Lower lobe of right lung (tissue), 2 donors: ENCODE measurements at regions not wholly inside any gene's neighbourhood (a gene's known extent, or its start where the extent isn't known, plus 50 kb on each side); places are given as distances from the start of the nearest gene placed in this dataset.

Source experiments
- ATAC-seq, 2 donors: fragments of 200-7000 bp; cut with Tn5 transposase; one replicate each; pipeline ENCODE4 v1.9.1; 2020 to 2022; ENCODE audit warnings: mild to moderate bottlenecking in 2 of 2, moderate library complexity in 2 of 2
- DNase-seq: peaks from one replicate; pipeline ENCODE4 v3.0.0-alpha.2; 2020
- H3K27ac ChIP-seq: fragments of 200-600 bp; one replicate; pipeline ENCODE4 v1.8.0; 2022
- H3K27me3 ChIP-seq: fragments of 200-600 bp; one replicate; pipeline ENCODE4 v1.8.0; 2022; ENCODE audit warnings: low read depth
- H3K36me3 ChIP-seq: fragments of 200-600 bp; one replicate; pipeline ENCODE4 v1.8.0; 2022; ENCODE audit warnings: mild to moderate bottlenecking
- H3K4me1 ChIP-seq: fragments of 200-600 bp; one replicate; pipeline ENCODE4 v1.8.0; 2022
- H3K4me3 ChIP-seq: fragments of 200-600 bp; one replicate; pipeline ENCODE4 v1.8.0; 2022; ENCODE audit warnings: mild to moderate bottlenecking
- H3K9me3 ChIP-seq: fragments of 200-600 bp; one replicate; pipeline ENCODE4 v1.8.0; 2022
- CTCF ChIP-seq: fragments of 200-600 bp; IDR thresholded peaks from one replicate; pipeline ENCODE4 v1.8.0; 2022; ENCODE audit warnings: antibody characterized with exemption, mild to moderate bottlenecking
- intact Hi-C: fragments of 100-400 bp; cut with DNase I; formaldehyde crosslinking; loops from one replicate; pipeline ENCODE4 v1.11.0; 2022
- donor health status: DM: no; HTN: yes; CAD: no; lungs with severe emphysema.

DNA sequence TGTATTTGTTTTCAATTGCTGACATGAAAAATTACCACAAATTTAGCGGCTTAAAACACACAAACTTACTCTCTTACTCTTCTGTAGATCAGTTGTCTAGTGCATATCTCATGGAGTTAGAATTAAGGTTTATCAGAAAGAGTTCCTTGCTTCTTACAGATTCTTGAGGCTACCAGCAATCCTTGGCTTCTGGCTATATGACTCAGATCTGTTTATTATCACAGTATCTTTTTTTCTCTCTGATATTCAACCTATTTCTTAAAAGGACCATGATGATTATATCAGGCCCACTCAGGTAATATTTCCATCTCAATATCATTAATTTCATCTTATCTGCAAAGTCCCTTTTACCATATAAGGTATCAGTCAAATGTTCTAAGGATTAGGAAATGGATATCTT is 263.5 kb upstream of the BCHE start:
- H3K9me3 ChIP-seq, result no peaks in the 10 kb centered on the region
- intact Hi-C loops, result no loop called here
- TF ChIP-seq CTCF, result no peak
- no peak overlapping the region for H3K27ac ChIP-seq
- H3K4me3 ChIP-seq, result no peak overlapping the region
- H3K4me1 ChIP-seq, result no peaks in the 10 kb centered on the region
- ATAC-seq (no peak), DNase-seq (no peak)
- no peaks in the 10 kb centered on the region for H3K27me3 ChIP-seq
- no peaks in the 10 kb centered on the region for H3K36me3 ChIP-seq

- Histone ChIP-seq H3K27me3 (no peaks in the 10 kb centered on the region), H3K4me3 (no peak overlapping the region), H3K4me1 (no peaks in the 10 kb centered on the region), H3K36me3 (no peaks in the 10 kb centered on the region), H3K27ac (no peak overlapping the region), H3K9me3 (no peaks in the 10 kb centered on the region)
- TF ChIP-seq CTCF, result no peak
- intact Hi-C loops, result no loop called here
- no peak for ATAC-seq
- no peak for DNase-seq
Measured at GRCh38 chr3:166089575-166089974, 252.4 kb upstream of the BCHE start.

DNA sequence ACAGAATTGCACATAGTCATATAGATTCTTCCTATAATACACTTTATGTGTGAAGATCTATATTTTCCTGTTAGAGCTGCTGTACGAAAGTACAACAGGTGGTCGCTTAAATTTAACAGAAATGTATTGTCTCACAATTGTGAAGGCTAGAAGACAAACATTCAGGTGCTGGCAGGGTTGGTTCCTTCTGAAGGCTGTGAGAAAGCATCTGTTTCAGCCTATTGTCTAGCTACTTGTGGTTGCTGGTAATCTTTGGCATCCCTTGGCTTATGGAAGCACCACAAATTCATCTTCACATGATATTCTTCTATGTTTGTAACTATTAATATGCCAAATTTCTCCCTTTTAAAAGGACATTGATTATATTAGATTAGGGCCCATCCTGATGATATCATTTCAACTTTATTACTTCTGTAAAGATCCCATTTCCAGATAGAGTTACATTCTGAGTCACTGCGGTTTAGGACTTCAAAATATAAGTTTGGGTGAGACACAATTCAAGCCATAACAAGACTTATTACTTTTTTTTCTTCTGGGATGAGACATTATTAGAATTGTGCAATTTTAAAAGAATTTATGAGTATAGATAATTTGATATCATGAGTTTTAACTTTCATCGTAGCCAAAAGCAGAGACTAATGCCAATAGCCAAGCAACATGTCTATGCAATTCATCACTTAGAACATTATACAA is 248.1 kb upstream of the BCHE start:
- DNase-seq, result no peak
- Histone ChIP-seq H3K4me3 (no peak overlapping the region), H3K9me3 (no peaks in the 10 kb centered on the region), H3K27me3 (no peaks in the 10 kb centered on the region), H3K36me3 (no peaks in the 10 kb centered on the region), H3K4me1 (no peaks in the 10 kb centered on the region), H3K27ac (no peak overlapping the region)
- no peak for ATAC-seq
- TF ChIP-seq CTCF, result no peak
- intact Hi-C loops, result no loop called here

DNA sequence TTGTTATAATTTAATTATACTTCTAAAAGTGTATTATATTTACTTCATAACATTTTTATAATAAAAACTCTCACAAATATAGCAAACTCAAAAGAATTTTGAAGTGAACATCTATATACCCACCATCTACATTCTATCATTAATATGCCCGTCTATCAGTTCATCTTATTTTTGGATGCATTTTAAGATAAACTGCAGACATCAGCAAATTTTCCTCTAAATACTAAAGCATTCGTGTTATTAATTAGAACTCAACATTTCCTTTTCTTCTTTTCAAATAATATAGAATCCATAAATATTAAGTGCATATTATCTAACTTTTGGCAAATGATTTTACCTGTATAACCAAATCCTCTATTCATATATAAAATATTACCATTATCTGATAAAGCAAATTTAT is 242.9 kb upstream of the BCHE start:
- DNase-seq (no peak), ATAC-seq (no peak)
- no peak overlapping the region for H3K27ac ChIP-seq
- no peaks in the 10 kb centered on the region for H3K27me3 ChIP-seq
- no peaks in the 10 kb centered on the region for H3K36me3 ChIP-seq
- no peaks in the 10 kb centered on the region for H3K4me1 ChIP-seq
- TF ChIP-seq CTCF, result no peak
- no peaks in the 10 kb centered on the region for H3K9me3 ChIP-seq
- H3K4me3 ChIP-seq, result no peak overlapping the region
- intact Hi-C loops, result no loop called here

GRCh38 chr3:166071831-166072230 is 234.6 kb upstream of the BCHE start:
- DNase-seq (no peak), ATAC-seq (no peak)
- Histone ChIP-seq H3K36me3 (no peaks in the 10 kb centered on the region), H3K4me1 (no peaks in the 10 kb centered on the region), H3K9me3 (no peaks in the 10 kb centered on the region), H3K4me3 (no peak overlapping the region), H3K27ac (no peak overlapping the region), H3K27me3 (no peaks in the 10 kb centered on the region)
- intact Hi-C loops, result no loop called here
- TF ChIP-seq CTCF, result no peak

- Histone ChIP-seq H3K4me3 (no peak overlapping the region), H3K27ac (no peak overlapping the region), H3K36me3 (no peaks in the 10 kb centered on the region), H3K27me3 (no peaks in the 10 kb centered on the region), H3K4me1 (no peaks in the 10 kb centered on the region), H3K9me3 (no peaks in the 10 kb centered on the region)
- intact Hi-C loops, result no loop called here
- no peak for ATAC-seq
- no peak for DNase-seq
- TF ChIP-seq CTCF, result no peak
Measured at GRCh38 chr3:166064476-166064875, 227.3 kb upstream of the BCHE start.
